Endothelial cell of umbilical vein (primary cell): ENCODE measurements at regions not wholly inside any gene's neighbourhood (a gene's known extent, or its start where the extent isn't known, plus 50 kb on each side); places are given as distances from the start of the nearest gene placed in this dataset.

Experiments used
- BruUV-seq: library from RNA; stranded (reverse); fragments of 400-500 nt; replicated peaks from 2 replicates; lab custom pipeline; 2021; lab: Mats Ljungman, UMichigan
- CTCF ChIA-PET: fragments of 300-600, 350-600 bp; sonication (Branson Sonifier 250); formaldehyde crosslinking; loops from one replicate; lab custom pipeline; 2021; ENCODE audit warnings: antibody characterized with exemption, inconsistent platforms; lab: Charles Lee
- POLR2A ChIA-PET: fragments of 300-600, 350-600 bp; sonication (Branson Sonifier 250); formaldehyde crosslinking; loops from one replicate; lab custom pipeline; 2021; ENCODE audit warnings: antibody characterized with exemption, inconsistent platforms; lab: Charles Lee
- DNase-seq: peaks from one replicate; pipeline ENCODE4 v3.0.0-alpha.2; 2011; ENCODE audit warnings: low read depth, low spot score
- FAIRE-seq: peaks from 2 replicates; lab custom pipeline; 2011; peaks lifted over from hg19 to GRCh38; lab: Jason Lieb, UNC
- H2AFZ ChIP-seq: 2 replicates; pipeline ENCODE4 v1.6.0; 2012; ENCODE audit warnings: low read depth, low read length, control low read depth, inconsistent platforms
- H3K27ac ChIP-seq: 2 replicates; pipeline ENCODE4 v1.5.1; 2011; ENCODE audit warnings: low read depth, mild to moderate bottlenecking, control low read depth, low read length, moderate library complexity; ENCODE audit not compliant: insufficient read depth
- H3K27me3 ChIP-seq, 2 experiments: 2 replicates each; pipeline versions ENCODE4 v1.6.0 to v1.6.1; 2011; ENCODE audit warnings: low read length in 2 of 2, mixed read lengths in 1 of 2; ENCODE audit not compliant: control insufficient read depth in 2 of 2, insufficient read depth in 2 of 2
- H3K36me3 ChIP-seq, 2 experiments: 2 replicates in 1 of 2; 3 replicates in 1 of 2; pipeline ENCODE4 v1.5.1; 2011; ENCODE audit warnings: low read length in 2 of 2, mild to moderate bottlenecking in 1 of 2, moderate library complexity in 1 of 2; ENCODE audit not compliant: control insufficient read depth in 2 of 2, insufficient read depth in 2 of 2; ENCODE audit errors: extremely low read depth in 1 of 2
- H3K4me1 ChIP-seq: 3 replicates; pipeline ENCODE4 v1.5.1; 2011; ENCODE audit warnings: mild to moderate bottlenecking, low read length; ENCODE audit not compliant: control insufficient read depth, insufficient read depth; ENCODE audit errors: extremely low read depth
- H3K4me2 ChIP-seq: 2 replicates; pipeline ENCODE4 v1.6.1; 2011; ENCODE audit warnings: low read length, control low read depth, mixed read lengths; ENCODE audit not compliant: insufficient read depth
- H3K4me3 ChIP-seq, 3 experiments: fragments of 200-600 bp in 1 of 3; sonication (generic), shearing (Covaris generic) in 1 of 3; replicated peaks in 1 of 3; 2 replicates each; pipeline ENCODE4 v1.5.1; 2011 to 2016; ENCODE audit warnings: control low read depth in 3 of 3, low read length in 3 of 3, mild to moderate bottlenecking in 2 of 3, inconsistent platforms in 1 of 3, low read depth in 1 of 3, moderate library complexity in 1 of 3; ENCODE audit not compliant: insufficient read depth in 1 of 3
- H3K79me2 ChIP-seq: 2 replicates; pipeline ENCODE4 v1.6.0; 2012; ENCODE audit warnings: low read length, inconsistent platforms; ENCODE audit not compliant: control insufficient read depth, insufficient read depth
- H3K9ac ChIP-seq: replicated peaks from 2 replicates; pipeline ENCODE3; 2011; ENCODE audit warnings: low read length, control low read depth; ENCODE audit not compliant: insufficient read depth; ENCODE audit errors: extremely low read depth
- H3K9me1 ChIP-seq: replicated peaks from 3 replicates; pipeline ENCODE4 v1.6.0; 2011; ENCODE audit warnings: mild to moderate bottlenecking, low read length; ENCODE audit not compliant: control insufficient read depth, insufficient read depth; ENCODE audit errors: extremely low read depth
- H3K9me3 ChIP-seq: replicated peaks from 2 replicates; pipeline ENCODE4 v1.5.1; 2012; ENCODE audit warnings: low read length, inconsistent platforms; ENCODE audit not compliant: control insufficient read depth, insufficient read depth
- H4K20me1 ChIP-seq: replicated peaks from 2 replicates; pipeline ENCODE3; 2011; ENCODE audit warnings: mild to moderate bottlenecking, low read length; ENCODE audit not compliant: control insufficient read depth, insufficient read depth; ENCODE audit errors: extremely low read depth
- EZH2 ChIP-seq: IDR thresholded peaks from 2 replicates; pipeline ENCODE4 v1.6.1; 2012; ENCODE audit warnings: borderline replicate concordance, low read depth, mild to moderate bottlenecking, moderate library complexity, low read length, inconsistent platforms; ENCODE audit not compliant: severe bottlenecking
- FOS ChIP-seq: IDR thresholded peaks from 2 replicates; pipeline ENCODE4 v1.6.1; 2011; ENCODE audit warnings: mild to moderate bottlenecking, low read length, moderate library complexity, borderline replicate concordance; ENCODE audit not compliant: insufficient read depth
- GATA2 ChIP-seq: IDR thresholded peaks from 2 replicates; pipeline ENCODE4 v1.7.0; 2011; ENCODE audit warnings: low read depth, mild to moderate bottlenecking, moderate library complexity, mixed read lengths, low read length; ENCODE audit not compliant: insufficient read length, insufficient read depth
- JUN ChIP-seq: IDR thresholded peaks from 2 replicates; pipeline ENCODE4 v1.6.1; 2011; ENCODE audit warnings: borderline replicate concordance, low read depth; ENCODE audit not compliant: insufficient read length, insufficient read depth
- MAX ChIP-seq: IDR thresholded peaks from 2 replicates; pipeline ENCODE4 v1.6.1; 2011; ENCODE audit not compliant: insufficient read depth, insufficient read length
- MYC ChIP-seq: IDR thresholded peaks from one replicate; pipeline ENCODE4 v1.6.1; 2011; ENCODE audit warnings: mild to moderate bottlenecking, low read depth, low read length
- POLR2A ChIP-seq: IDR thresholded peaks from 2 replicates; pipeline ENCODE4 v1.6.1; 2012; ENCODE audit warnings: low read depth, mild to moderate bottlenecking, control low read depth, low read length
- POLR2AphosphoS5 ChIP-seq: IDR thresholded peaks from 2 replicates; pipeline ENCODE4 v1.6.1; 2012; ENCODE audit warnings: low read depth, mild to moderate bottlenecking, control low read depth, low read length, moderate library complexity; ENCODE audit not compliant: insufficient read depth
- dilution Hi-C: fragments of 300-500 bp; cut with MboI; formaldehyde crosslinking; loops from one replicate; pipeline ENCODE4 v1.15.0; 2019; ENCODE audit warnings: low sequenced_read_pairs; ENCODE audit not compliant: extremely low pct_ligation_motif_present
- intact Hi-C: fragments of 100-400 bp; cut with micrococcal nuclease; formaldehyde crosslinking; loops from one replicate; pipeline ENCODE4 v1.10.0; 2022
- TF ChIP-seq, protein P1 (sequence below), 2 donors: IDR thresholded peaks; 1 replicate in 1 of 2; 2 replicates in 1 of 2; pipeline ENCODE4 v1.5.1; 2011; ENCODE audit warnings: low read length in 2 of 2, mild to moderate bottlenecking in 2 of 2, moderate library complexity in 2 of 2, control low read depth in 1 of 2, inconsistent platforms in 1 of 2, low read depth in 1 of 2; ENCODE audit not compliant: insufficient read depth in 1 of 2; ENCODE audit errors: extremely low read depth in 1 of 2

DNA sequence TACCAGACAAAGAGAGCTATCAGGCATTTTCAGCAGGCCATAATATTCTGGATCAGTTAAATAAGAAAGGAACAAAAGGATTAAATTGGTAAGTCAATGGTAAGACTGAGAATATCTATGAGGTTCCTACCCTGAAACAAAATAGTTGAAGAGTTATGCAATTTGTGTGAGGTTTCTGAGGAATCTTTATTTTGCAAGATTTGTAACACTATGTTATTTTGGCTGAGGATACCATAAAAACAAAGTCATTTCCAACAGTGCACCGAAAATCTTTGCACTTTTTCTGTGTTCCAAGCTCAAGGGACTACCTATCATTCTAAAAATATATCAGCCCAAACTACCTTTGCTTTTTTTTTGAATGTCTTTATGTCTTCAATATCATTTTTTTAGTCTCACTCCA, 383.3 kb upstream of the CITED2 start:
- no peak overlapping the region for H3K4me2 ChIP-seq
- FAIRE-seq, result no peak
- intact Hi-C loops, result no loop called here
- H3K9me1 ChIP-seq, result no peaks in the 10 kb centered on the region
- dilution Hi-C loops, result no loop called here
- H3K4me1 ChIP-seq, result peaks cover 8% of the 10 kb centered on the region
- no TSS peak for BruUV-seq
- POLR2A ChIA-PET, result no interaction called here
- H3K36me3 ChIP-seq, result no peaks in the 10 kb centered on the region
- H3K27me3 ChIP-seq, result no peaks in the 10 kb centered on the region
- H3K4me3 ChIP-seq, result no peak overlapping the region
- CTCF ChIA-PET, result no interaction called here
- TF ChIP-seq FOS, result no peak
- TF ChIP-seq MYC, result no peak
- TF ChIP-seq EZH2, result no peak
- no peak for TF ChIP-seq POLR2AphosphoS5
- TF ChIP-seq, protein P1, sequence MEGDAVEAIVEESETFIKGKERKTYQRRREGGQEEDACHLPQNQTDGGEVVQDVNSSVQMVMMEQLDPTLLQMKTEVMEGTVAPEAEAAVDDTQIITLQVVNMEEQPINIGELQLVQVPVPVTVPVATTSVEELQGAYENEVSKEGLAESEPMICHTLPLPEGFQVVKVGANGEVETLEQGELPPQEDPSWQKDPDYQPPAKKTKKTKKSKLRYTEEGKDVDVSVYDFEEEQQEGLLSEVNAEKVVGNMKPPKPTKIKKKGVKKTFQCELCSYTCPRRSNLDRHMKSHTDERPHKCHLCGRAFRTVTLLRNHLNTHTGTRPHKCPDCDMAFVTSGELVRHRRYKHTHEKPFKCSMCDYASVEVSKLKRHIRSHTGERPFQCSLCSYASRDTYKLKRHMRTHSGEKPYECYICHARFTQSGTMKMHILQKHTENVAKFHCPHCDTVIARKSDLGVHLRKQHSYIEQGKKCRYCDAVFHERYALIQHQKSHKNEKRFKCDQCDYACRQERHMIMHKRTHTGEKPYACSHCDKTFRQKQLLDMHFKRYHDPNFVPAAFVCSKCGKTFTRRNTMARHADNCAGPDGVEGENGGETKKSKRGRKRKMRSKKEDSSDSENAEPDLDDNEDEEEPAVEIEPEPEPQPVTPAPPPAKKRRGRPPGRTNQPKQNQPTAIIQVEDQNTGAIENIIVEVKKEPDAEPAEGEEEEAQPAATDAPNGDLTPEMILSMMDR (IDR thresholded peaks at IDR 0.05; ENCODE audit: extremely low read depth in 1 of 2, insufficient read depth in 1 of 2, low read depth in 1 of 2, low read length in 2 of 2), result no peak
- TF ChIP-seq JUN, result no peak
- no peak for TF ChIP-seq POLR2A
- no peak for TF ChIP-seq MAX
- no peak for TF ChIP-seq GATA2
- no peak overlapping the region for H3K9ac ChIP-seq
- H3K9me3 ChIP-seq, result no peaks in the 10 kb centered on the region
- no peak overlapping the region for H3K27ac ChIP-seq
- H2AFZ ChIP-seq, result no peak overlapping the region
- H3K79me2 ChIP-seq, result no peaks in the 10 kb centered on the region
- no peaks in the 10 kb centered on the region for H4K20me1 ChIP-seq
- no peak for DNase-seq
